GM12892 (cell line): ENCODE measurements at regions not wholly inside any gene's neighbourhood (a gene's known extent, or its start where the extent isn't known, plus 50 kb on each side); places are given as distances from the start of the nearest gene placed in this dataset.

ENCODE experiments used
- POLR2A ChIP-seq: IDR thresholded peaks from 2 replicates; pipeline ENCODE4 v1.6.1; 2011; ENCODE audit warnings: low read depth, low read length, control low read depth
- POLR2AphosphoS5 ChIP-seq: IDR thresholded peaks from 2 replicates; pipeline ENCODE4 v1.6.1; 2011; ENCODE audit warnings: low read depth, low read length, control low read depth

GRCh38 chr4:45294464-45294863 is 568.1 kb upstream of the GNPDA2 start:
- TF ChIP-seq POLR2AphosphoS5 (no peak), POLR2A (no peak)
